OCI-LY3 (cell line): ENCODE measurements at regions not wholly inside any gene's neighbourhood (a gene's known extent, or its start where the extent isn't known, plus 50 kb on each side); places are given as distances from the start of the nearest gene placed in this dataset.

Experiments
- H2AFZ ChIP-seq: fragments of 200-600, 300-600 bp; shearing (Covaris generic); 2 replicates; pipeline ENCODE4 v1.6.0; 2014; ENCODE audit warnings: antibody characterized with exemption, low read depth, low read length
- H3K27ac ChIP-seq: fragments of 200-600, 300-600 bp; sonication (generic); 2 replicates; pipeline ENCODE4 v1.5.1; 2014; ENCODE audit warnings: mild to moderate bottlenecking, low read length, moderate library complexity, mixed read lengths
- H3K27me3 ChIP-seq: fragments of 200-600, 300-600 bp; sonication (generic); 2 replicates; pipeline ENCODE4 v1.6.1; 2014; ENCODE audit warnings: low read depth, low read length, mixed read lengths
- H3K36me3 ChIP-seq: fragments of 200-600, 300-600 bp; sonication (generic); replicated peaks from 2 replicates; pipeline ENCODE3; 2014; ENCODE audit warnings: low read depth, low read length, mixed read lengths
- H3K4me1 ChIP-seq: fragments of 300-600, 200-600 bp; sonication (generic); 2 replicates; pipeline ENCODE4 v1.6.1; 2014; ENCODE audit warnings: low read length, mixed read lengths
- H3K4me2 ChIP-seq: fragments of 200-600, 300-600 bp; sonication (generic); 2 replicates; pipeline ENCODE4 v1.6.1; 2014; ENCODE audit warnings: low read length, mixed read lengths
- H3K4me3 ChIP-seq: fragments of 300-600, 200-600 bp; sonication (generic); 2 replicates; pipeline ENCODE4 v1.5.1; 2014; ENCODE audit warnings: antibody characterized with exemption, mild to moderate bottlenecking, low read length, moderate library complexity
- H3K79me2 ChIP-seq: fragments of 300-600, 200-600 bp; shearing (Covaris generic); 2 replicates; pipeline ENCODE4 v1.6.1; 2014; ENCODE audit warnings: mild to moderate bottlenecking, low read length, mixed read lengths
- H3K9ac ChIP-seq: fragments of 300-600, 200-600 bp; shearing (Covaris generic); 2 replicates; pipeline ENCODE4 v1.6.0; 2014; ENCODE audit warnings: mild to moderate bottlenecking, low read length, moderate library complexity
- H3K9me3 ChIP-seq: fragments of 200-600, 300-600 bp; shearing (Covaris generic); 2 replicates; pipeline ENCODE4 v1.6.1; 2014; ENCODE audit warnings: low read length, mixed read lengths; ENCODE audit not compliant: insufficient read depth
- H4K20me1 ChIP-seq: fragments of 200-600, 300-600 bp; sonication (generic); 2 replicates; pipeline ENCODE4 v1.6.1; 2016; ENCODE audit warnings: low read length, mixed read lengths; ENCODE audit not compliant: insufficient read depth
- EZH2phosphoT487 ChIP-seq: fragments of 200-600 bp; shearing (Covaris generic); IDR thresholded peaks from 2 replicates; pipeline ENCODE4 v1.6.1; 2018; ENCODE audit warnings: antibody characterized with exemption, mixed run types, low read depth
- TF ChIP-seq, protein P1 (sequence below): fragments of 200-600, 300-600 bp; sonication (generic); IDR thresholded peaks from 2 replicates; pipeline ENCODE4 v1.5.1; 2014; ENCODE audit warnings: antibody characterized with exemption, low read length, low read depth

DNA sequence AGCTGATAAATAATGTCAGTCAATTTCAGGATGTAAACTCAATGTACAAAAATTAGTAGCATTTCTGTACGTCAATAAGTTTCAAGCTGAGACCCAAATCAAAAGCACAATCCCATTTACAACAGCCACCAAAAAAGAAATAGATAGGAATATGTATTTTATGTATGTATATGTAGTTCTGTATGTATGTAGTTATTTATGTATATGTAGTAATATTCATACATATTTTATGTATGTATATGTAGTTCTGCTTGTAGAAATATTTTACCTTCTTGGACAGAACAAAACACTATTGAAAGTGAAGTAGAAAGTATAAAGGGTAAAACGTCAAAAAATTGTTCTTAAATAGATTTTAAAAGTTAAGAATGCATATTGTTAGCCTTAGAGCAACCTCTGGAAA, 591.0 kb upstream of the SETBP1 start:
- no peak overlapping the region for H3K4me2 ChIP-seq
- no peak for TF ChIP-seq EZH2phosphoT487
- TF ChIP-seq, protein P1, sequence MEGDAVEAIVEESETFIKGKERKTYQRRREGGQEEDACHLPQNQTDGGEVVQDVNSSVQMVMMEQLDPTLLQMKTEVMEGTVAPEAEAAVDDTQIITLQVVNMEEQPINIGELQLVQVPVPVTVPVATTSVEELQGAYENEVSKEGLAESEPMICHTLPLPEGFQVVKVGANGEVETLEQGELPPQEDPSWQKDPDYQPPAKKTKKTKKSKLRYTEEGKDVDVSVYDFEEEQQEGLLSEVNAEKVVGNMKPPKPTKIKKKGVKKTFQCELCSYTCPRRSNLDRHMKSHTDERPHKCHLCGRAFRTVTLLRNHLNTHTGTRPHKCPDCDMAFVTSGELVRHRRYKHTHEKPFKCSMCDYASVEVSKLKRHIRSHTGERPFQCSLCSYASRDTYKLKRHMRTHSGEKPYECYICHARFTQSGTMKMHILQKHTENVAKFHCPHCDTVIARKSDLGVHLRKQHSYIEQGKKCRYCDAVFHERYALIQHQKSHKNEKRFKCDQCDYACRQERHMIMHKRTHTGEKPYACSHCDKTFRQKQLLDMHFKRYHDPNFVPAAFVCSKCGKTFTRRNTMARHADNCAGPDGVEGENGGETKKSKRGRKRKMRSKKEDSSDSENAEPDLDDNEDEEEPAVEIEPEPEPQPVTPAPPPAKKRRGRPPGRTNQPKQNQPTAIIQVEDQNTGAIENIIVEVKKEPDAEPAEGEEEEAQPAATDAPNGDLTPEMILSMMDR: no peak
- no peaks in the 10 kb centered on the region for H3K4me1 ChIP-seq
- H3K27me3 ChIP-seq: no peaks in the 10 kb centered on the region
- no peaks in the 10 kb centered on the region for H3K36me3 ChIP-seq
- H3K27ac ChIP-seq: no peak overlapping the region
- no peak overlapping the region for H3K9ac ChIP-seq
- H3K79me2 ChIP-seq: no peaks in the 10 kb centered on the region
- H3K4me3 ChIP-seq: no peak overlapping the region
- H3K9me3 ChIP-seq: no peaks in the 10 kb centered on the region
- H2AFZ ChIP-seq: no peak overlapping the region
- H4K20me1 ChIP-seq: no peaks in the 10 kb centered on the region

DNA sequence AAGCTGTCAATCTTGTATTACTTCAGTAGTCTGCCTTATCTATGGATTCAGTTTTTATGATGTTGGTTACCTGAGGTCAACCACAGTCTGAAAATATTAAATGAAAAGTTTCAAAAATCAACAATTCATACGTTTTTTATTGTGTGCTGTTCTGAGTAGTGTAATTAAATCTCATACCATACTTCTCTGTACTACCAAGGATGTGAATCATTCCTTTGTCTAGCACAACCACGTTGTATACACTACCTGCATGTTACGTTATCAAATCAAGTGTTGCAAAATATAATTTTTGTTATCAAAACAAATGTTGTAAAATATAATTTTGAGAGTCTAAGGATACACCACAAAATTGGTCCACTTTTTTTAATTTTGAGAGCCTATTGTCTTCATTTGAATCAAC, 590.2 kb upstream of the SETBP1 start:
- H3K9ac ChIP-seq: no peak overlapping the region
- no peak overlapping the region for H3K4me3 ChIP-seq
- no peaks in the 10 kb centered on the region for H3K36me3 ChIP-seq
- no peaks in the 10 kb centered on the region for H4K20me1 ChIP-seq
- H3K27ac ChIP-seq: no peak overlapping the region
- H2AFZ ChIP-seq: no peak overlapping the region
- H3K79me2 ChIP-seq: no peaks in the 10 kb centered on the region
- TF ChIP-seq, protein P1: no peak
- no peak for TF ChIP-seq EZH2phosphoT487
- no peaks in the 10 kb centered on the region for H3K27me3 ChIP-seq
- no peaks in the 10 kb centered on the region for H3K9me3 ChIP-seq
- H3K4me1 ChIP-seq: no peaks in the 10 kb centered on the region
- H3K4me2 ChIP-seq: no peak overlapping the region

DNA sequence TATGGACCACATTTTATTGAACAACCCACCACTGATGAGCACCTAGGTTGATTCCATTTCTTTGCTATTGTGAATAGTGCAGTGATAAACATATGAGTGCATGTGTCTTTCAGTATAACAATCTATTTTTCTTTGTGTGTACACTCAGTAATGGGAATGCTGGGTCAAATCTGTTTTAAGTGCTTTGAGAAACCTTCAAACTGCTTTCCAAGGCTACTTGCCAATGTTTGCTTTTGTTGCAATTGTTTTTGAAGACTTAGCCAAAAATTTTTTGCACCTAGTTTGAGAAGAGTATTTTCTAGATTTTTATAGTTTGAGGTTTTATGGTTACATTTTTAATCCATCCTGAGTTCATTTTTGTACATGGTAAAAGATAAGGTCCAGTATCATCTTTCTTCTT, 587.4 kb upstream of the SETBP1 start:
- Histone ChIP-seq H2AFZ (no peak overlapping the region), H3K79me2 (no peaks in the 10 kb centered on the region), H3K9me3 (no peaks in the 10 kb centered on the region), H3K4me2 (no peak overlapping the region), H4K20me1 (no peaks in the 10 kb centered on the region), H3K36me3 (no peaks in the 10 kb centered on the region), H3K27me3 (no peaks in the 10 kb centered on the region), H3K4me3 (no peak overlapping the region), H3K9ac (no peak overlapping the region), H3K27ac (no peak overlapping the region), H3K4me1 (no peaks in the 10 kb centered on the region)
- TF ChIP-seq EZH2phosphoT487: no peak
- TF ChIP-seq, protein P1: no peak

DNA sequence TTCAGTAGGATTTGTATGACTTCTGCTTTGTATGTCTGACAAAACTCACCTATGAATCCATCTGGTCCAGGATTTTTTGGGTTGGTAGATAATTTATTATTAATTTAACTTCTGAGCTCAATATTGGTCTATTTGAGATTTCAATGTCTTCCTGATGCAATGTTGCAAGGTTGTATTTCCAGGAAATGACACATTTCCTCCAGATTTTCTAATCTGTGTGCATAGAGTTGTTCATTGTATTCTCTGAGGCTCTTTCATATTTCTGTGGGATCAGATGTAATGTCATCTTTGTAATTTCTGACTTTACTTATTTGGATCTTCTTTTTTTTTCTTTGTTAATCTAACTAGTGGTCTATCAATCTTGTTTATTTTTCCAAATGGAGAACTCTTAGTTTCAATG, 584.7 kb upstream of the SETBP1 start:
- Histone ChIP-seq H3K79me2 (no peaks in the 10 kb centered on the region), H3K4me3 (no peak overlapping the region), H3K27ac (no peak overlapping the region), H3K4me2 (no peak overlapping the region), H3K27me3 (no peaks in the 10 kb centered on the region), H3K36me3 (no peaks in the 10 kb centered on the region), H3K9ac (no peak overlapping the region), H3K4me1 (peaks cover 7% of the 10 kb centered on the region), H3K9me3 (no peaks in the 10 kb centered on the region), H4K20me1 (no peaks in the 10 kb centered on the region), H2AFZ (no peak overlapping the region)
- TF ChIP-seq, protein P1: no peak
- no peak for TF ChIP-seq EZH2phosphoT487
